Epithelial cell of esophagus (primary cell): ENCODE measurements at regions not wholly inside any gene's neighbourhood (a gene's known extent, or its start where the extent isn't known, plus 50 kb on each side); places are given as distances from the start of the nearest gene placed in this dataset.

Source experiments
- DNase-seq: peaks from one replicate; pipeline ENCODE4 v3.0.0; 2010; ENCODE audit warnings: low read depth
- H3K4me3 ChIP-seq: 2 replicates; pipeline ENCODE4 v1.5.1; 2011; ENCODE audit warnings: mild to moderate bottlenecking, low read length, control low read depth
- TF ChIP-seq, protein P1 (sequence below): IDR thresholded peaks from 2 replicates; pipeline ENCODE4 v1.5.1; 2011; ENCODE audit warnings: low read depth, mild to moderate bottlenecking, low read length, control low read depth, inconsistent platforms; ENCODE audit not compliant: insufficient read depth; ENCODE audit errors: missing control alignments

DNA sequence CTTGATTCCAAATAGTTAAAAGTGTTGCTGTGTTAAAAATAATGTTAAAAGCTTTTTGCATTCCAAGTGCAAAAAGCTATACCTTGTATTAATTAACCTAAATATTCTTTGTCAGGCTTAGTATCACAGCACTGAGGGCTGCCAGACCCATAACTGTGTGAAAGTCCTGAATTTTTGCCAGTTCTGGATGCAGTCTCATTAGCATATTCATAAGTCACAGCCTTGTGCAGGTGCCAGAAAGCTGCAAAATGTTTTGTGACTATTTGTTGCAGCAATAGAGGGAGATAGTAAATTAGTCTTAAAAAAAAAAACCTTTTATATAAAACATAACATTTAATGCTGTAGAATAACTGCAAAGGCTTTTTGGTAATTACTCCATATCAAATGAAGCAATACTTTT, 56.6 kb downstream of the SLITRK1 start:
- DNase-seq: no peak
- H3K4me3 ChIP-seq: no peak overlapping the region
- TF ChIP-seq, protein P1, sequence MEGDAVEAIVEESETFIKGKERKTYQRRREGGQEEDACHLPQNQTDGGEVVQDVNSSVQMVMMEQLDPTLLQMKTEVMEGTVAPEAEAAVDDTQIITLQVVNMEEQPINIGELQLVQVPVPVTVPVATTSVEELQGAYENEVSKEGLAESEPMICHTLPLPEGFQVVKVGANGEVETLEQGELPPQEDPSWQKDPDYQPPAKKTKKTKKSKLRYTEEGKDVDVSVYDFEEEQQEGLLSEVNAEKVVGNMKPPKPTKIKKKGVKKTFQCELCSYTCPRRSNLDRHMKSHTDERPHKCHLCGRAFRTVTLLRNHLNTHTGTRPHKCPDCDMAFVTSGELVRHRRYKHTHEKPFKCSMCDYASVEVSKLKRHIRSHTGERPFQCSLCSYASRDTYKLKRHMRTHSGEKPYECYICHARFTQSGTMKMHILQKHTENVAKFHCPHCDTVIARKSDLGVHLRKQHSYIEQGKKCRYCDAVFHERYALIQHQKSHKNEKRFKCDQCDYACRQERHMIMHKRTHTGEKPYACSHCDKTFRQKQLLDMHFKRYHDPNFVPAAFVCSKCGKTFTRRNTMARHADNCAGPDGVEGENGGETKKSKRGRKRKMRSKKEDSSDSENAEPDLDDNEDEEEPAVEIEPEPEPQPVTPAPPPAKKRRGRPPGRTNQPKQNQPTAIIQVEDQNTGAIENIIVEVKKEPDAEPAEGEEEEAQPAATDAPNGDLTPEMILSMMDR: no peak

DNA sequence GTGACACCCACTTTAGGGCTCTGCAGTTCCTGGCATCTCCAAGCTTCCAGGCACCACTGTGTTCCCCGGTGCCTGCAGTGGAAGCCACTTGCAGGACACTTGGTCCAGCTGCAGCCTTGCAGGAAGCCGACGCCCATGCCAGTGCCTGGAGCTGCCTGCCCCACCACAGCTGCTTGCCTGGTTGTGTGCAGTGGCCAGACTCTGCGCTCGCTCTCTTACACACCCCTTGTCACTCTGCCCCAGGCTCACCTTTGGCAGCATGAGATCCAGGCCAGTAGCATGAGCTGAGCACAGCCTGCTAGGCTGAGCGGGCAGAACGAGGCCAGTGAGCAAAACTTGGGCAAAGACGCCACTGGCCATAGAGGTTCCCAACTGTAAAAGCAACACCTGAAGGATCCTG, 57.7 kb downstream of the SLITRK1 start:
- no peak for DNase-seq
- TF ChIP-seq, protein P1: no peak
- H3K4me3 ChIP-seq: no peak overlapping the region

DNA sequence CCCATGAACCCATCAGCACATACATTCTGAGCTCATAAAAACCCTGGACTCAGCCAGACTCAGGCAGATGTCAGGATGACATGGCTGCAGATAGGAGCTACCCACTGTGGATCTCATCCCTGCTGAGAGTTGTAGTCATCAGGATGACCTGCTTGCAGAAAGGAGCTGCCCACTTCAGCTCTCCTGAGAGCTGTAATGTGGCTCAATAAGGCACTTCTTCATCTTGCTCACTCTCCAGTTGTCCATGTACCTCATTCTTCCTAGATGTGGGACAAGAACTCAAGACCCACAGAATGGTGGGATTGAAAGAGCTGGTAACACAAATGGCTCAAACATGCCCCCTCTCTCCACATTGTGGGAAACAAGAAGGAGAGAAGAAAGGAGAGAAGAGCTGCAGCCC, 58.2 kb downstream of the SLITRK1 start:
- no peak for DNase-seq
- no peak overlapping the region for H3K4me3 ChIP-seq
- TF ChIP-seq, protein P1: no peak

DNA sequence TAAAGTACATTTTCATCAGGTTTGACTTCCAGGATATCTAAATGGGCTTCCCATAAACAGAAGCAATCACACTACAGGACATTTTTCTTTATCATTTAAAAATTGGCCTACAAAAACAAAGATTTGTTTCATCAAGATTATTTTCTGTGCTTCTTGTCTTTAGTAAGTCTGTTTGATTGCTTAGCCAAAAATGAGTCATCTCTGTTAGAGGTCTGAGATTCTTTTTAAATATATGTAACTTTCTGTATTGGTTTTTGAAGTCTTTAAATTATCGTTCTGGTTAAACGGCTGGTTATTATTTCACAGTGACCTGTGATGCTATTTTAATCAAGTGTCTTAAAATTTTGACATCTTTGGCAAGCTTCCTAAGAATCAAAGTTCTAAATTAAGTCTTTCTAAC, 62.7 kb downstream of the SLITRK1 start:
- TF ChIP-seq, protein P1: no peak
- no peak overlapping the region for H3K4me3 ChIP-seq
- DNase-seq: peak; percentile 13

DNA sequence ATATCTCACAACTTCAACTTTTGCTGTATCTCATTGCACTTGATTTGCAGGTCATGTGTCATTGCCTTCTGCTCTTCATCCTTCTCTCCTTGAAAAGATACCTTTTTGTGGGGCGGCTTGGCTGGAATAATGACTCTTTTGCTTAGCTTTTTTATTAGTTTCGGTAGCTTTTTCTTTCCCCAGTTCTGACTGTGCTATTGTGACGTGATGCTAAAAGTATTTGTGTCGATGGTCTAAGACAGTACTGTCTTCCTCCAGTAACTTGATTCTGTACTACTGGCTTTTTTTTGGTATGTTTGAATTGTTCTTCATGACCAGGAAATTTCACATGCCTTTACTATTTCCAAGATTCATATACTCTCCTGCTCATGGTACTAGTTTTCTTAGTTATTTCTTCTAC, 63.1 kb downstream of the SLITRK1 start:
- DNase-seq: no peak
- H3K4me3 ChIP-seq: no peak overlapping the region
- TF ChIP-seq, protein P1: no peak

DNA sequence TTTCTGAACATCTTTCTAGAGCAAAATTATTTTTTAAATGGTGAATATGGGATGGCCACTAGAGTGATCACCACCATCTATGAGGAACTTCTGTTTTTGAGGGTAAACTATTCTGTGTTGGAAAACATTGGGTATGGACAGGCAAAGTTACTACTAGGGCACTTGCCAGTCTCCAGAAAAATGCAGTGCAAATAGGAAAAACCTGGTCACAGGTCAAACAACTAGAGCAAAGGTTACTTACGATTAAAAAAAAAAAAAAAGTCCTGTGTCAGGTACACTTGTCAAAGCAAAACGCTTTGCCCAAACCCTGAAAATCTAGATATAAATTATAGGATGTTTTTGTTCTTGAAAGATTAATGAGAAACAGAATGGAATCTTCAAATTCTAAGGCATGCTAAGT, 66.2 kb downstream of the SLITRK1 start:
- H3K4me3 ChIP-seq: no peak overlapping the region
- TF ChIP-seq, protein P1: no peak
- no peak for DNase-seq

DNA sequence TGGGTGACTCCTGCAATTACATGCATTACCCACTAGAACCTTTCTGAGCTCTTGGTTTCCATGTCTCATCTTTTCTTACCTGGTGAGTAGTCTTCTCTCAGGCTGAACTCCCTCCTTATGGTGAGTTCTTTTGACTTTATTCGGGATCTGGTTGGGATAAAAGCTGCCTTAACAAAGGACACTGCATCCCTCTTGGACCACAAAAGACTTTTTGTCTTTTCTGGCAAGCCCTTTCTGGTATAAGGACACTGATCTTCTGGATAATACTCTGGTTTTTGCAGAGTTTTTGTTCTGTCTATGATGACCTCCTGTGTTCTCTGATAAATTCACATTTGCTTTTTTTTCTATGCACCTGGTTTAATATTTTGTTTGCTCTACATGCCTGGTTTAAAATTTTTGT, 66.7 kb downstream of the SLITRK1 start:
- no peak overlapping the region for H3K4me3 ChIP-seq
- TF ChIP-seq, protein P1: peak; percentile 9
- no peak for DNase-seq
